PC-3 (cell line): ENCODE measurements at regions not wholly inside any gene's neighbourhood (a gene's known extent, or its start where the extent isn't known, plus 50 kb on each side); places are given as distances from the start of the nearest gene placed in this dataset.

Experiments
- ATAC-seq: fragments of 200-7000 bp; cut with Tn5 transposase; 2 replicates; pipeline ENCODE4 v1.9.1; 2020; ENCODE audit warnings: mild to moderate bottlenecking, moderate library complexity
- BruUV-seq: library from RNA; stranded (reverse); fragments of 400-500 nt; replicated peaks from 2 replicates; lab custom pipeline; 2021; lab: Mats Ljungman, UMichigan
- CTCF ChIA-PET: fragments of 300-600 bp; sonication (Branson Sonifier 250); formaldehyde crosslinking; loops from one replicate; lab custom pipeline; 2022; ENCODE audit warnings: antibody characterized with exemption; lab: Charles Lee
- POLR2A ChIA-PET: fragments of 300-600 bp; sonication (Branson Sonifier 250); formaldehyde crosslinking; loops from one replicate; lab custom pipeline; 2022; ENCODE audit warnings: antibody characterized with exemption; ENCODE audit not compliant: unreplicated experiment; lab: Charles Lee
- DNase-seq: peaks from one replicate; pipeline ENCODE4 v3.0.0-alpha.2; 2015
- H2AFZ ChIP-seq: fragments of 300-600 bp; sonication (generic); 2 replicates; pipeline ENCODE4 v1.6.0; 2016; ENCODE audit warnings: antibody characterized with exemption, low read length
- H3F3A ChIP-seq: fragments of 300-600 bp; sonication (generic); one replicate; pipeline ENCODE4 v1.6.0; 2017; ENCODE audit warnings: antibody characterized with exemption, low read length, control low read depth, mild to moderate bottlenecking; ENCODE audit not compliant: unreplicated experiment
- H3K27ac ChIP-seq: fragments of 300-600 bp; sonication (generic); 2 replicates; pipeline ENCODE4 v1.5.1; 2016; ENCODE audit warnings: mild to moderate bottlenecking, low read length
- H3K27me3 ChIP-seq: fragments of 300-600 bp; sonication (generic); 2 replicates; pipeline ENCODE4 v1.6.1; 2016; ENCODE audit warnings: low read length, mixed read lengths
- H3K36me3 ChIP-seq: fragments of 300-600 bp; sonication (generic); 2 replicates; pipeline ENCODE4 v1.6.1; 2016; ENCODE audit warnings: low read depth, mixed run types, low read length, mixed read lengths
- H3K4me1 ChIP-seq: fragments of 300-600 bp; sonication (generic); 2 replicates; pipeline ENCODE4 v1.5.1; 2016; ENCODE audit warnings: low read length; ENCODE audit not compliant: insufficient read depth
- H3K4me2 ChIP-seq: fragments of 300-600 bp; sonication (generic); 2 replicates; pipeline ENCODE4 v1.6.0; 2016; ENCODE audit warnings: low read length
- H3K4me3 ChIP-seq: fragments of 300-600 bp; sonication (generic); 2 replicates; pipeline ENCODE4 v1.5.1; 2016; ENCODE audit warnings: mild to moderate bottlenecking, low read length, mixed read lengths
- H3K79me2 ChIP-seq: fragments of 300-600 bp; sonication (generic); 2 replicates; pipeline ENCODE4 v1.6.1; 2017; ENCODE audit warnings: low read length, mixed read lengths
- H3K9ac ChIP-seq: fragments of 300-600 bp; sonication (generic); 2 replicates; pipeline ENCODE4 v1.6.0; 2016; ENCODE audit warnings: mild to moderate bottlenecking, low read length
- H3K9me2 ChIP-seq: fragments of 300-600 bp; sonication (generic); replicated peaks from 2 replicates; pipeline ENCODE4 v1.6.1; 2016; ENCODE audit warnings: mixed run types, low read length, mixed read lengths
- H3K9me3 ChIP-seq: fragments of 300-600 bp; sonication (generic); 2 replicates; pipeline ENCODE4 v1.6.1; 2016; ENCODE audit warnings: low read length, mixed read lengths
- H4K20me1 ChIP-seq: fragments of 300-600 bp; sonication (generic); 2 replicates; pipeline ENCODE4 v1.6.1; 2016; ENCODE audit warnings: low read length, mixed read lengths
- EZH2 ChIP-seq: fragments of 300-600 bp; sonication (generic); IDR thresholded peaks from one replicate; pipeline ENCODE4 v1.6.1; 2017; ENCODE audit warnings: antibody characterized with exemption, mild to moderate bottlenecking, low read length; ENCODE audit not compliant: unreplicated experiment
- EZH2phosphoT487 ChIP-seq: fragments of 300-600 bp; sonication (generic); IDR thresholded peaks from 2 replicates; pipeline ENCODE4 v1.6.1; 2018; ENCODE audit warnings: mild to moderate bottlenecking, antibody characterized with exemption, low read length, borderline replicate concordance
- intact Hi-C: fragments of 100-400 bp; cut with micrococcal nuclease; formaldehyde crosslinking; loops from 2 replicates; pipeline ENCODE4 v1.9.0; 2023
- TF ChIP-seq, protein P1 (sequence below): fragments of 300-600 bp; sonication (generic); conservative IDR thresholded peaks from 2 replicates; pipeline ENCODE4 v1.5.1; 2017; ENCODE audit warnings: antibody characterized with exemption, low read depth, mild to moderate bottlenecking, low read length

DNA sequence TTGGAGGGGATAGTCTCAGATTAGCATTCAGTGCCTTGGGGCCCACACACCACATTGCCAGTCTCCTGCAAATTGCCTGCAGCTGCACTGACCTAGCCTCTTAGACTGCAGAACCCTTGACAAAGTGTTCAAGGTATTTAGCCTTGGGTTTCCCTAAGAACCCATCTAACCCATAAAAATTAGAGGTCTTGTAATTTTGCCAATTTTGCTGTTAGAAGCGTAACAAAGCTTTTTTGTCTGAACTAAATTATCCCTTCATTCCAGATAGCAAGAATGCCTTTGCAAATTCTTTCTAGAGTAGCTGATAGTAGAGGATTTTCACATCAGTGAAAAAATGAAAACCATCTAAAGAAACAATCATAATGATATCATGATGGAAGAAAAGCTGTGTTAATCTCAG, 74.0 kb upstream of the CCNG1 start:
- H3K9ac ChIP-seq = no peak overlapping the region
- no peaks in the 10 kb centered on the region for H3K9me2 ChIP-seq
- CTCF ChIA-PET = no interaction called here
- H3F3A ChIP-seq = no peaks in the 10 kb centered on the region
- no peaks in the 10 kb centered on the region for H3K79me2 ChIP-seq
- H4K20me1 ChIP-seq = no peaks in the 10 kb centered on the region
- H3K27me3 ChIP-seq = no peaks in the 10 kb centered on the region
- BruUV-seq = no TSS peak
- H3K27ac ChIP-seq = no peak overlapping the region
- peaks cover 5% of the 10 kb centered on the region for H3K4me1 ChIP-seq
- no peaks in the 10 kb centered on the region for H3K9me3 ChIP-seq
- H2AFZ ChIP-seq = no peak overlapping the region
- DNase-seq = no peak
- no peaks in the 10 kb centered on the region for H3K36me3 ChIP-seq
- intact Hi-C loops = no loop called here
- no peak overlapping the region for H3K4me3 ChIP-seq
- ATAC-seq = no peak
- TF ChIP-seq EZH2phosphoT487 = no peak
- TF ChIP-seq, protein P1, sequence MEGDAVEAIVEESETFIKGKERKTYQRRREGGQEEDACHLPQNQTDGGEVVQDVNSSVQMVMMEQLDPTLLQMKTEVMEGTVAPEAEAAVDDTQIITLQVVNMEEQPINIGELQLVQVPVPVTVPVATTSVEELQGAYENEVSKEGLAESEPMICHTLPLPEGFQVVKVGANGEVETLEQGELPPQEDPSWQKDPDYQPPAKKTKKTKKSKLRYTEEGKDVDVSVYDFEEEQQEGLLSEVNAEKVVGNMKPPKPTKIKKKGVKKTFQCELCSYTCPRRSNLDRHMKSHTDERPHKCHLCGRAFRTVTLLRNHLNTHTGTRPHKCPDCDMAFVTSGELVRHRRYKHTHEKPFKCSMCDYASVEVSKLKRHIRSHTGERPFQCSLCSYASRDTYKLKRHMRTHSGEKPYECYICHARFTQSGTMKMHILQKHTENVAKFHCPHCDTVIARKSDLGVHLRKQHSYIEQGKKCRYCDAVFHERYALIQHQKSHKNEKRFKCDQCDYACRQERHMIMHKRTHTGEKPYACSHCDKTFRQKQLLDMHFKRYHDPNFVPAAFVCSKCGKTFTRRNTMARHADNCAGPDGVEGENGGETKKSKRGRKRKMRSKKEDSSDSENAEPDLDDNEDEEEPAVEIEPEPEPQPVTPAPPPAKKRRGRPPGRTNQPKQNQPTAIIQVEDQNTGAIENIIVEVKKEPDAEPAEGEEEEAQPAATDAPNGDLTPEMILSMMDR = no peak
- TF ChIP-seq EZH2 = no peak
- H3K4me2 ChIP-seq = no peak overlapping the region
- POLR2A ChIA-PET = no interaction called here

DNA sequence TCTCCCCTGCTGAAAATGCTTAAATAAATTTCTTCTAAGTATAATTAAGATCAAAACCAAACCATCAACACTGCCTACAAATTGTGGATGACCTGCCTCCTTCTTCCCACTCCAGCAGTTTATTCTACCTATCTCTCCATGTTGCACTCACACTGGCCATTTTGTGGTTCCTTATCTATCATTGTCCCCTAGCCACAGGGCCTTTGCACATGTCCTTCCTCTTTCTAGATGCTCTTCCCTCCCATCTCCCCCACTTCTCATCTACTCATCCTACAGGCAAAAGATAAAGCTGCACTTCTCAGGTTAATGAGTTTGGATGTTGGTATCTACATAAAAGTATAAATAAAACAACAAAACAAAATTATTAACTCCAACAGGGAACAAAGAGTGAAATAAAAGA, 70.6 kb upstream of the CCNG1 start:
- intact Hi-C loops = no loop called here
- POLR2A ChIA-PET = no interaction called here
- CTCF ChIA-PET = no interaction called here

More for the DNA sequence above, 70.6 kb upstream of the CCNG1 start:
- TF ChIP-seq EZH2 (no peak), EZH2phosphoT487 (no peak)
- TF ChIP-seq, protein P1 = no peak
- Histone ChIP-seq H3K27ac (no peak overlapping the region), H3K4me2 (no peak overlapping the region), H3K4me3 (no peak overlapping the region), H3K9me2 (no peaks in the 10 kb centered on the region), H3K36me3 (no peaks in the 10 kb centered on the region), H4K20me1 (no peaks in the 10 kb centered on the region), H3K9me3 (no peaks in the 10 kb centered on the region), H3F3A (no peaks in the 10 kb centered on the region), H3K4me1 (peaks cover 23% of the 10 kb centered on the region), H3K79me2 (no peaks in the 10 kb centered on the region), H3K9ac (no peak overlapping the region), H2AFZ (no peak overlapping the region), H3K27me3 (no peaks in the 10 kb centered on the region)
- ATAC-seq (no peak), DNase-seq (no peak)
- BruUV-seq = no TSS peak
